B cell (primary cell): ENCODE measurements at regions not wholly inside any gene's neighbourhood (a gene's known extent, or its start where the extent isn't known, plus 50 kb on each side); places are given as distances from the start of the nearest gene placed in this dataset.
"Not testable (repeated sequence)": the region's sequence is repeated elsewhere in the genome, so short reads cannot be mapped to it uniquely, and the experiment has no call there.

Source experiments
- ATAC-seq: fragments of 200-7000 bp; cut with Tn5 transposase; one replicate; pipeline ENCODE4 v1.10.0; 2021; ENCODE audit warnings: low read depth, mild to moderate bottlenecking, moderate number of reproducible peaks, moderate library complexity
- CTCF ChIA-PET: fragments of 350-600 bp; sonication (Branson Sonifier 250); formaldehyde crosslinking; loops from one replicate; lab custom pipeline; 2021; ENCODE audit warnings: antibody characterized with exemption, inconsistent platforms; lab: Charles Lee
- POLR2A ChIA-PET: fragments of 350-600 bp; sonication (Branson Sonifier 250); formaldehyde crosslinking; loops from one replicate; lab custom pipeline; 2021; ENCODE audit warnings: antibody characterized with exemption; lab: Charles Lee
- DNase-seq: peaks from one replicate; pipeline ENCODE4 v3.0.0; 2013
- H2AFZ ChIP-seq: 2 replicates; pipeline ENCODE4 v1.6.1; 2012; ENCODE audit warnings: mild to moderate bottlenecking, low read depth, low read length; ENCODE audit not compliant: insufficient read depth, poor library complexity, severe bottlenecking
- H3K27ac ChIP-seq, 2 donors: 1 replicate in 1 of 2; 2 replicates in 1 of 2; pipeline ENCODE4 v1.5.1; 2012 to 2013; ENCODE audit warnings: low read length in 2 of 2, mild to moderate bottlenecking in 2 of 2, moderate library complexity in 1 of 2
- H3K27me3 ChIP-seq, 4 experiments: fragments of 200-600 bp in 1 of 4; sonication (generic) in 1 of 4; replicated peaks in 1 of 4; 1 replicate in 2 of 4; 2 replicates in 2 of 4; pipeline versions ENCODE4 v1.6.1 to v1.7.0; 2013 to 2016; ENCODE audit warnings: low read length in 3 of 4, mild to moderate bottlenecking in 2 of 4, mixed read lengths in 1 of 4, moderate library complexity in 1 of 4; ENCODE audit not compliant: insufficient read depth in 4 of 4, control insufficient read depth in 3 of 4; ENCODE audit errors: control extremely low read depth in 1 of 4
- H3K36me3 ChIP-seq, 2 experiments: replicated peaks in 1 of 2; 1 replicate in 1 of 2; 2 replicates in 1 of 2; pipeline versions ENCODE4 v1.6.1 to v1.7.1; 2013; ENCODE audit warnings: low read length in 1 of 2; ENCODE audit not compliant: insufficient read depth in 2 of 2, control insufficient read depth in 1 of 2; ENCODE audit errors: control extremely low read depth in 1 of 2, extremely low read depth in 1 of 2
- H3K4me1 ChIP-seq, 2 donors: fragments of 200-600 bp in 1 of 2; sonication (generic) in 1 of 2; 1 replicate in 1 of 2; 2 replicates in 1 of 2; pipeline versions ENCODE4 v1.5.1 to v1.6.1; 2013 to 2017; ENCODE audit warnings: low read length in 2 of 2; ENCODE audit not compliant: control insufficient read depth in 2 of 2, insufficient read depth in 2 of 2
- H3K4me2 ChIP-seq: replicated peaks from 2 replicates; pipeline ENCODE3; 2012; ENCODE audit warnings: mild to moderate bottlenecking, low read depth, low read length; ENCODE audit not compliant: poor library complexity, severe bottlenecking
- H3K4me3 ChIP-seq, 5 experiments: fragments of 200-600 bp in 1 of 5; sonication (generic) in 1 of 5; 1 replicate in 3 of 5; 2 replicates in 2 of 5; pipeline versions ENCODE4 v1.5.1 to v1.7.0; 2011 to 2016; ENCODE audit warnings: low read length in 4 of 5, mild to moderate bottlenecking in 4 of 5, low read depth in 2 of 5, control low read depth in 1 of 5, moderate library complexity in 1 of 5; ENCODE audit not compliant: insufficient read depth in 1 of 5; ENCODE audit errors: control extremely low read depth in 1 of 5, extremely low read depth in 1 of 5
- H3K79me2 ChIP-seq: fragments of 200-600 bp; sonication (generic); one replicate; pipeline ENCODE4 v1.6.0; 2016; ENCODE audit warnings: low read length; ENCODE audit not compliant: control insufficient read depth, insufficient read depth
- H3K9ac ChIP-seq: fragments of 200-600 bp; sonication (generic); 2 replicates; pipeline ENCODE4 v1.6.1; 2017; ENCODE audit warnings: mild to moderate bottlenecking, low read length, moderate library complexity
- H3K9me3 ChIP-seq, 3 donors: one replicate each; pipeline versions ENCODE4 v1.6.1 to v1.7.1; 2013; ENCODE audit warnings: low read length in 2 of 3; ENCODE audit not compliant: control insufficient read depth in 2 of 3, insufficient read depth in 1 of 3; ENCODE audit errors: control extremely low read depth in 1 of 3
- H4K20me1 ChIP-seq: 2 replicates; pipeline ENCODE4 v1.6.0; 2012; ENCODE audit warnings: mild to moderate bottlenecking, low read length; ENCODE audit not compliant: insufficient read depth, control insufficient read depth, poor library complexity, severe bottlenecking
- H3K27ac Mint-ChIP-seq: one replicate; pipeline ENCODE4 v1.8.0; 2021; ENCODE audit warnings: mixed read lengths
- H3K27me3 Mint-ChIP-seq: one replicate; pipeline ENCODE4 v1.8.0; 2021; ENCODE audit warnings: mixed read lengths
- H3K4me1 Mint-ChIP-seq: one replicate; pipeline ENCODE4 v1.8.0; 2021; ENCODE audit warnings: mixed read lengths
- H3K4me3 Mint-ChIP-seq: one replicate; pipeline ENCODE4 v1.8.0; 2021; ENCODE audit warnings: mixed read lengths
- H3K9me3 Mint-ChIP-seq: one replicate; pipeline ENCODE4 v1.8.0; 2022; ENCODE audit warnings: mixed read lengths; ENCODE audit not compliant: insufficient read depth
- WGBS: methylation state at CpG from one replicate; pipeline ENCODE4 v1.1.5; 2013; ENCODE audit warnings: missing lambda C conversion rate; ENCODE audit not compliant: insufficient coverage; 5-methylcytosine and 5-hydroxymethylcytosine counted together
- intact Hi-C: fragments of 100-400 bp; cut with micrococcal nuclease; formaldehyde crosslinking; loops from one replicate; pipeline ENCODE4 v1.10.0; 2022
- TF ChIP-seq, protein P1 (sequence below): fragments of 200-600 bp; IDR thresholded peaks from one replicate; pipeline ENCODE4 v1.8.0; 2022; ENCODE audit warnings: antibody characterized with exemption, mild to moderate bottlenecking

DNA sequence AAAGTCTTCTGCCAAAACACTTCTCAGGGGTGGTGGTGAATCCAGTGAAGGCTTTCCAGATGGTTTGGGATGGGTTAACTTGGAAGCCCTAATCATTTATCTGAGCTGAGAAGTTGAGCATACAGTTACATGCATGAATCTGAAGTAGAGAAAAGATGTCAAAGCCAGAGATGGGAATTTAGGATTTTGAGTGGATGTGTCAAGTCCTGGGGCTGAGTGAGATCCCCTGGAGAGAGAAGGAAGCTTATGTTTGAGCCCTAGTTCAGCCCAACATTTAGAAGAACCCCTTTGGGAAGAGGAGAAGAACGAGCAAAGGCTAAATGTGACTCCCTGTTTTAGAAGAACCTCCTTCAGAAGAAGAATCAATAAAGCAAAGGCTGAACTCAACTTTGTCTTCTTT lies 129.1 kb upstream of the TPTE start:
- CTCF ChIA-PET, H4K20me1 ChIP-seq, H3K9ac ChIP-seq, H3K36me3 ChIP-seq, DNase-seq, H3K27ac ChIP-seq, H3K79me2 ChIP-seq, H3K4me1 ChIP-seq, H3K4me1 Mint-ChIP-seq, H3K27ac Mint-ChIP-seq, H3K27me3 Mint-ChIP-seq, ATAC-seq, POLR2A ChIA-PET, H3K9me3 Mint-ChIP-seq, H3K4me2 ChIP-seq, H3K4me3 ChIP-seq, H2AFZ ChIP-seq, intact Hi-C loops, H3K27me3 ChIP-seq, H3K4me3 Mint-ChIP-seq: not testable (repeated sequence)
- WGBS = no CpG with 5 or more reads among the region's 1 CpG
- H3K9me3 ChIP-seq = peaks cover 1 to 14% (median 4%) of the 10 kb centered on the region in 3 donors

DNA sequence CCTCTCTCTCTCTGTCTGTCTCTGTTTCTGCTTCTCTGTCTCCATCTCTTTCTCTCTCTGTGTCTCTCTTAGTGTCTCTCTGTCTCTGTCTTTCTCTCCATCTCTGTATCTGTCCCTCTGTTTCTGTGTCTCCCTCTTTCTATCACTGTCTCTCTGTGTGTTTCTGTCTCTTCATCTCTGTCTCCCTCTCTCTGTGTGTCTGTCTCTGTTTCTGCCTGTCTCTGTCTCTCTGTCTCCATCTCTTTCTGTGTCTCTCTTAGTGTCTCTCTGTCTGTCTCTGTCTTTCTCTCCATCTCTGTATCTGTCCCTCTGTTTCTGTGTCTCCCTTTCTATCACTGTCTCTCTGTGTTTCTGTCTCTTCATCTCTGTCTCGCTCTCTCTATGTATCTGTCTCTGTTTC lies 125.4 kb upstream of the TPTE start:
- H3K4me1 Mint-ChIP-seq, H3K4me3 ChIP-seq, H3K27ac ChIP-seq, H3K9ac ChIP-seq, H4K20me1 ChIP-seq, H3K4me3 Mint-ChIP-seq, intact Hi-C loops, H3K4me2 ChIP-seq, POLR2A ChIA-PET, H2AFZ ChIP-seq, ATAC-seq, H3K27ac Mint-ChIP-seq, H3K27me3 Mint-ChIP-seq, H3K79me2 ChIP-seq, H3K36me3 ChIP-seq, H3K27me3 ChIP-seq, DNase-seq, H3K4me1 ChIP-seq, CTCF ChIA-PET, H3K9me3 Mint-ChIP-seq: not testable (repeated sequence)
- peaks cover 0 to 21% (median 0%) of the 10 kb centered on the region in 3 donors for H3K9me3 ChIP-seq
- TF ChIP-seq, protein P1, sequence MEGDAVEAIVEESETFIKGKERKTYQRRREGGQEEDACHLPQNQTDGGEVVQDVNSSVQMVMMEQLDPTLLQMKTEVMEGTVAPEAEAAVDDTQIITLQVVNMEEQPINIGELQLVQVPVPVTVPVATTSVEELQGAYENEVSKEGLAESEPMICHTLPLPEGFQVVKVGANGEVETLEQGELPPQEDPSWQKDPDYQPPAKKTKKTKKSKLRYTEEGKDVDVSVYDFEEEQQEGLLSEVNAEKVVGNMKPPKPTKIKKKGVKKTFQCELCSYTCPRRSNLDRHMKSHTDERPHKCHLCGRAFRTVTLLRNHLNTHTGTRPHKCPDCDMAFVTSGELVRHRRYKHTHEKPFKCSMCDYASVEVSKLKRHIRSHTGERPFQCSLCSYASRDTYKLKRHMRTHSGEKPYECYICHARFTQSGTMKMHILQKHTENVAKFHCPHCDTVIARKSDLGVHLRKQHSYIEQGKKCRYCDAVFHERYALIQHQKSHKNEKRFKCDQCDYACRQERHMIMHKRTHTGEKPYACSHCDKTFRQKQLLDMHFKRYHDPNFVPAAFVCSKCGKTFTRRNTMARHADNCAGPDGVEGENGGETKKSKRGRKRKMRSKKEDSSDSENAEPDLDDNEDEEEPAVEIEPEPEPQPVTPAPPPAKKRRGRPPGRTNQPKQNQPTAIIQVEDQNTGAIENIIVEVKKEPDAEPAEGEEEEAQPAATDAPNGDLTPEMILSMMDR = peak; percentile 10
- 69% methylated on average over 1 of the region's 1 CpG for whole genome bisulfite sequencing

DNA sequence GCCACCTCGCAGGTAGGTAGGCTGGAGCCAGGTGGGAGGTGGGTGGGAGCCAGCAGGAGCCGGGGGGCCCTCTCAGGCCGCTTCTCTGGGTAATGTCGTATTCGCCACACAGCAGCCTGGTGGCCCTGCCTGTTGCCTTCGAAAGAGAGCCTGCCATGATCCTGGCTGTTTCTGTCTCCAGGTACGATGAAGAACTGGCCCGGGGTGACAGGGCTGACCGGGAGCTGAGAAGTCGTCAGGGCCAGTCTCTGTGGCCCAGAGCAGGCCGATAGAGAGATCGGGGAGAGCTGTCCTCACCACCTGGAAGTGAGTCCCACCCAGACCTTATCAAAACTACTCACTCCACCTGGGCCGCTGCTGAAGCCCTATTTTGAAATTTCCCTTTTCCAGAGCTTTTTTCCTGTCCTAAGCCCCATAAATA lies 123.9 kb upstream of the TPTE start:
- H3K4me3 ChIP-seq, DNase-seq, H3K4me3 Mint-ChIP-seq, H3K4me1 Mint-ChIP-seq, H2AFZ ChIP-seq, H3K36me3 ChIP-seq, H3K27me3 Mint-ChIP-seq, POLR2A ChIA-PET, H3K9ac ChIP-seq, H3K4me1 ChIP-seq, H3K9me3 Mint-ChIP-seq, H3K4me2 ChIP-seq, H3K27ac ChIP-seq, H3K27me3 ChIP-seq, H3K79me2 ChIP-seq, H4K20me1 ChIP-seq, CTCF ChIA-PET, intact Hi-C loops, ATAC-seq, H3K27ac Mint-ChIP-seq: not testable (repeated sequence)
- H3K9me3 ChIP-seq = peaks cover 0 to 36% (median 4%) of the 10 kb centered on the region in 3 donors
- 81% methylated on average over 9 of the region's 13 CpGs for WGBS
